NAMALWA (cell line): ENCODE measurements at regions not wholly inside any gene's neighbourhood (a gene's known extent, or its start where the extent isn't known, plus 50 kb on each side); places are given as distances from the start of the nearest gene placed in this dataset.

Source experiments
- DNase-seq: peaks from one replicate; pipeline ENCODE4 v3.0.0-alpha.2; 2015; ENCODE audit warnings: low spot score

DNA sequence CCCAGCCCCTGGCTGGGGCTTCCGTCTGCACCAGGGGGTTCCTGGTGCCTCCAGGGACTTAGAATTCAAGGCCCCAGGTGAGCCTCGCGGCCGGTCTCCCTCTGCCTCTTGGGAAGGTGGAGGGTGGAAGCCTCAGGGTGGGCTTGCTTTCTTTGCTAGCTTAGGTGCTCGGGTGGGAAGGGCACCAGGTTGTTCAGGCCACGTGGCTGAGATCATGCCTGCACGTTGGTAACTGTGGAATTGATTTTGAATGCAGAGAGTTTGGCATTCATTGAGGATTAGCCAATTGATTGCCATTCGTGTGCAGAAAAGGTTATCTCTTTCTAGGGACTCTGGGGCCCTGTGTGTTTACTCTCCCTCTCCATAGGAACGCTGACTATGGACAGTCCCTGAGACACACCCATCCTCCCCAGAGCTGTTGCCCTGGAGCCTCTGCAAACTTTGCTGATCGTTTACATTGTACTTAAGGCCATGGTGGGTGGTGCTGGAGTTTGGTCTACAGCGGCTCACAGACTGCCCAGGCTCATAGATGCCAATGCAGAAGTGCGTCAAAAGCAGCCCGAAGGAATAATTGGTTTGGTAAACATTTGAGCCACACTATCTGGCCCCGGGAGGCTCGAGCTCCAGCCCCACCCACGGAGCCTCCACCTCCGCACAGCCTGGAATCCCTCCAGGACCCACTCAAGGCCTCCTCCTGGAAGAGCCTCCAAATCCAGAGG lies 1457.7 kb downstream of the BRD1 start:
- no peak for DNase-seq

DNA sequence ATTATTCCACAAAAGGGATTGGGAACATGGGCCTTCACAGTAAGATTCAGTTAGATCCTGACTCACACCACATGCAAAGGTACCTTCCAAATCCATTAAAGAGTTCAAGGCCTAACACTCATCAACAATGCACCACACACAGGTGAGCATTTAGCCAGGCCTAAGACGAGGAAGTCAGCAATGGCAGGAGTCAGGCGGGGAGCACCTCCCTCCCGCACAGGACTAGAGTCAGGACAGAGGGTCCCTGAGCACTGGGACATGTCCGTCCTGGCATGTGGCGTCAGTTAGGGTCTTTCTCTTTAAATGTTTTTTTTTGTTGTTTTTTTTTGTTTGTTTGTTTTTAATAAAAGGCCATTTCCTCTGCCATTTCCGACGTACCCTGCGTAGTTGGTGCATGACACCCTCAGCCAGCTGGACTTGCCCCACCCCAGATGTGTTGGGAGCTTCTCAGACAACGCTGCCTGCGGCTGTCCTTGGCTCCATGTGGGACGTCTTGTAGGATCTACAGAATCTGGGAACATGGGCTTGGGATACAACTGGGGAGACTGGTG lies 1458.6 kb downstream of the BRD1 start:
- no peak for DNase-seq

DNA sequence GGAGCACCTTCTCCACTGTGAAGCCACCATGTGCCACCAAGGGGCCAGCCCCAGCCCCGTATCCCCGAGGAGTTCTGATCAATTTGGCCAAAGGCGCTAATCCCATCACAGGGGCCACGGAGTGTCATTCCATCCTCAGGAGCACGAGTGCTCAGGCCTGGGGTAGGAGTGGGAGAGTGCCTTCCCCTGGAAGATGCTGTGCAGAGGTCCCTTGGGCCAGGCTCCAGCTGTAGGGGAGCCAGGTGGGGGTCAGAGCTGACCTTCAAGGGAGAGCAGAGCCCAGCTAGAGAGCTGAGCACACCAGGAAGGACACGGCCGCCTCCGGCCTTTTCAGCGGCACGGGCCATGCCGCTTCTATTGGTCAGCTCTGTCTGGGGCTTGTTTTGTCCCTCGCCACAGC lies 1459.9 kb downstream of the BRD1 start:
- no peak for DNase-seq

DNA sequence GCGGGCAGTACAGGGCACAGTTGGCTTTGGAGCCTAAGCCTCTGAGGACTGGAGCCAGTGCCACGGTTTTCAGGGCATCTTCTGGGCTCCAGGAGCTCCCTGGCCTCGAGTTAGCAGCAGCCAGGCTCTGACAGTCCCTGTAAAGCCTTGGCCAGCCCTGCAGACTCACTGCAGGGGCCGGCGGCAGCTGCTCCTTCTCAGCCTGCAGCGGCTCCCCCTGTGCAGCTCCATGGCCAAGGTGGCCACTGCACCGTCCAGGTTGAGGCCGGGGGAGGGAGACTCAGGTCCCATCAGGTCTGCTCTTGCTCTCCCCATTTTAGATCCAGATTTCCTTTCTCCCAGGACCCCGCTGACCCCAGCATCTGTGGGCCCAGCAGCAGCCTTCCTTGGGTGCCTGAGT lies 1461.1 kb downstream of the BRD1 start:
- DNase-seq, result no peak

DNA sequence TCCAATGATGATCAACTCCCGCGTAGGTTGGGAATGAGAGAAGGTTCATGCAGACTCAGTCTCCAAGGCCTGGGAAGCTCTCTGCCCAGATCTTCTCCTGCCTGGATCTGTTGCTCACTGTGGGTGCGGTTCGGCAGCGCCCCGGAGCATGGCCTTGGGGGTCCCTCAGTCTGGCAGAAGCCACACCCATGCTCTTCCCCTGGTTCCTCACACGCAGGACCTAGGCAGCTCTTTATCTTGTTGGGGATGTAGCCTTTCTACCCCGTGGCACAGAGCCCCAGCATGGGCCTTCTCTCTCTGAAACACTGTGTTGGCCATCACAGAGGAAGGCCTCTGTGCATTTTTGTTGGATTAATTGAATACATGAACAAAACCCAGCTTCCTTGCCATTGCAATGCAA lies 1461.6 kb downstream of the BRD1 start:
- DNase-seq, result no peak

DNA sequence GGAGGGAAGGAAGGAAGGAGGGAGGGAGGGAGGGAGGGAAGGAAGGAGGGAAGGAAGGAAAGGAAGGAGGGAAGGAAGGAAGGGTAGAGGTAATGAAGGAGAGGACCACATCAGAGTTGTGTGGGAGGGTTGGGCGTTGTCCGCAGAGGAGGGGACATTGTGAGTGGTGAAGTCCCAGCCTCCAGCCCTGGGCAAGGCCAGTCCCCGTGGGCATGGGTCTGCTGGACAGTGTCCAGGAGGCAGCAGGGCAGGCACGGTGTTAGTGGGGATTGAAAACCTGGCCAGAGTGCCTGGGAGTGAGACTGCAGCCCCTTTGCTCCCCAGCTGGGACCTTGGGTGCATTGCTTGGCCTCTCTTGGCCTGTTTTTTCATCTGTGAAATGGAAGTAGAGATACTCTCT lies 1462.3 kb downstream of the BRD1 start:
- DNase-seq, result no peak

DNA sequence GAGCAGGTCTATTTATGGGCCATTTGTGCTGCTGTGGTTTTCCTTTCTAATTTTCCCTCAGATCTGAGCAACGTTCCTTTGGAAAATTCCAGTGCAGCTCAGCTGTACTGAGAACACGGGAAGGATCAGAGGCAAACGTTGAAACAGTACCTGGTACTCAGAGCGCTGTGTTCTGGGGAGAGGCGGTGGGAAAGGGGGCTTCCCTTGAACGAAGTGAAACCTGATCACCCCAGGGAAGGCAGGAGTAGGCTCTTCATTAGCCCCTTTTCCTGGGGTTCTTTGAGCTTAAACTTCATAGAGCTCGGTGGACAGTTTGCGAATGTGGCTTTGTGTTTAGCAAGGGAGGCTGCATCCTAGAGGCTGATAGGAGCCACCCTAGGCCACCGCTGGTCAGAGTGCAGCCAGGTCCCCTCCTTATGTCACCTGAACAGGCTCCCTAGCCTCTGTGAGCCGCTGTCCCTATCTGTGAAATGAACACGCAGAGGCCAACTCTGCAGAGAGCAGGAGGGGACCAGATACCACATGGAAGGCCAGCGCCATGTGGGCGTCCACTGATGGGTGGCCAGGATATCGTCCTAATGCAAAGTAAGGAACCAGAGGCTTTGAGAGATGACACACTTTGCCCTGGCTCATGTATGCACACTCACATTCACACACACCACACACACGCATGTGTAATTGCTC lies 1464.8 kb downstream of the BRD1 start:
- no peak for DNase-seq

DNA sequence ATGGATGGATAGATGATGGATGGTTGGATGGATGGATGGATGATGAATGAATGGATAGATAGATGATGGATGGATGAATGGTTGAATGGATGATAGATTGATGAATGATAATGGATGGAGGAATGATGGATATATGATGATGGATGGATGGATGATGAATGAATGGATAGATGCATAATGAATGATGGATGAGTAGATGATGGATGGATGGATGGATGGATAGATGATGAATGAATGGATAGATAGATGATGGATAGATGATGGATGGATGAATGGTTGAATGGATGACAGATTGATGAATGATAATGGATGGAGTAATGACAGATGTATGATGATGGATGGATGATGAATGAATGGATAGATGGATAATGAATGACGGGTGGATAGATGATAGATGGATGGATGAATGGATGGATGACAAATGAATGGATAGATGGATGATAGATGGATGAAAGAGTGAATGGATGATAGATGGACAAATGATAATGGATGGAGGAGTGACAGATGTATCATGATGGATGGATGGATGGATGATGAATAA lies 1466.5 kb downstream of the BRD1 start:
- DNase-seq, result no peak

DNA sequence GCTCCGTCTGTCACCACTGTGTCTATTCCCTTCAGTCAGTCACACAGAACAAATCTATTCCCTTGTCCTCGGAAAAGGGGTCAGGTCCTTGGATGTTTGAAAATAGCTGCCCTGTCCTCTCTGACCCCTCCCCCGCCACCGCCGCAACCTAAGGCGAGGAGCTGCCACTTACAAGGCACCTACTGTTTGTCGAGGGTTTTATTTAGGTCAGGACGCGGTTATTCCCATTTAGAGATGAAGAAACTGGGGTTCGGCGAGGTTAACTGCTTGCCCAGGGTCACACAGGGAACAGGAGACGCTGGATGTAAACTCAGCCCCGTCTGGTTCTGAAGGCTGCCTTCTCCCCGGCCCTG lies 1468.1 kb downstream of the BRD1 start:
- DNase-seq, result no peak

DNA sequence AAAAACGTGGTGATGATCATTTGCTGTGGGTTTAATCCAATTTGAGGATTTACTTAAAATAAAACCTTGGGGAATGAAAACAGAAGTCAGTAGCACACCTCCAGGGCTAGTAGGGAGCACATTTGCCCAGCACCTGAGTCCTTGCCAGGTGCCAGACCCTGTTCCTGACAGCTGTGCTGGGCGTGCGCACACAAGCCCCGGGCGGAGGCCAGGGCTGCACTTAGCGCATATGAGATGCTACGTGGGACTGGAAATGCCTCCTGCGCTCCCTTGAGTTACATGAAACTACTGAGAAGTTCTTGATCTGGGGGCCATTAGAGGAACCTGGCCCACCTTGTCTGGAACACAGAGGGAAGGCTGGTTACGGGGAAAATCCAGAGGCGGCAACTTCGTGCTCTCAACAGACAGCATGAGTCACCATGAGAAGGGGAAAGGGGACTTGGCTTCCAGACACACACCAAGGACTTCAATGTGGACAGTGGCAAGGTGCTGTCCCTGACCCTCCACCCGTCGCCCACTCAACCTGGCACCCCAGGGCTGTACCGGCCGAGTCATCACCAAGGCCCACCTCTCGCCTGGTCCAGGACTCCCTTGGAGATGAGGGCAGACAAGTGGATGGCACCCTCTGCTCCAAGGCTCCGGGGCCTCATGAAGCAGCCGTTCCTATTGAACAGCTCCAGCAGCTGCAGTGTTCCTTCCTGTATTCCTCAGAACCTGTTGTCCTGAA lies 1468.6 kb downstream of the BRD1 start:
- no peak for DNase-seq

DNA sequence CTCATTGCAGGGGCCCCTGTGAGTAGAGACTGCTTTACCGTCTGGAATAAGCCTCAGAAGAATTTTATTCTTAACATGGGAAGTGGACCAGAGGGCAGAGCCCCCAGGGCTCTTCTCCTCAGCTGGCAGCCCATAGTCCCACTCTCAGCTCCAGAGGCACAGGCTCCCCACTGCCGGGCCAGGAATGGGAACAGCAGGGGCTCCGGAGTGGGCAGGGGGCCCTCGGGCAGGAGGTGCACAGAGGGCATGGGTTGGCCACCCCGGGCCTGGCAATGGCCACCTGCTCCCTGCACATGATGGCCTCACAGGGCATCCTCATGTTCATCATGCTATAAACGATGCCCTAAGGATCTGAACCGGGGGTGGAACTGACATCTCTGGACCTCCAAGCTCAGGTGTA lies 1469.7 kb downstream of the BRD1 start:
- no peak for DNase-seq

DNA sequence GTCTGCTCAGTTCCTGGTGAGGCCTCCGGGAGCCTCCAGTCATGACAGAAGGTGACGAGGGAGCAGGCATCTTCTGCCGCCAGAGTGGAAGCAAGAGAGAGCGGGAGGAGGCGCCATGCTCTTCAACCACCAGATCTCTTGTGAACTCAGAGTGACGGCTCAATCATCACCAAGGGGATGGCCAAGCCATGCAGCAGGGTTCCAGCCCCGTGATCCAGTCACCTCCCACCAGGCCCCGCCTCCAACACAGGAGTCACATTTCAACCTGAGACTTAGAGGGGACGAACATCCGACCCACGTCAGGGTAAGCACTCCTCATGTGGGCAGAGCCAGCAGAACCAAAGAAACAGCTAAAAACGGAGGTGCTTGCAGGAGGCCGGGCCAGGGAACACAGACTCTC lies 1470.5 kb downstream of the BRD1 start:
- DNase-seq, result no peak

DNA sequence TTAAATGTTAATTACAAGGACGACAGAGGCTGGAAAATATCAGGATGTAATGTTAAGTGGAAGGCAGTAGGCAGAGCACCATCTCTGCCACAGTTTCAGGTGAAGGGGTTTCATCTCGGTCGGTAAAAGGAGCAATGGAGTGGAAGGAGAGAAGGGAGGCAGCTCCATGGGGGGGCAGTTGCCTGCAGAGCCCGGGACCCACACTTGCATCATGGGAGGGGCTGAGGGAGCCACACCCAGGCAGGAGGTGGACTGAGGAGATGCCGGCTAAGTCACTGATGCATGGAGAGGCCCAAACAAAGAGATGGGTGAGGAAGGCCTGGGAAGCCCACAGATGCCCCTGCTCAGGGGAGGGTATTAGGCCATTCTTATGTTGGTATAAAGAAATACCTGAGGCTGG lies 1470.9 kb downstream of the BRD1 start:
- DNase-seq, result no peak

DNA sequence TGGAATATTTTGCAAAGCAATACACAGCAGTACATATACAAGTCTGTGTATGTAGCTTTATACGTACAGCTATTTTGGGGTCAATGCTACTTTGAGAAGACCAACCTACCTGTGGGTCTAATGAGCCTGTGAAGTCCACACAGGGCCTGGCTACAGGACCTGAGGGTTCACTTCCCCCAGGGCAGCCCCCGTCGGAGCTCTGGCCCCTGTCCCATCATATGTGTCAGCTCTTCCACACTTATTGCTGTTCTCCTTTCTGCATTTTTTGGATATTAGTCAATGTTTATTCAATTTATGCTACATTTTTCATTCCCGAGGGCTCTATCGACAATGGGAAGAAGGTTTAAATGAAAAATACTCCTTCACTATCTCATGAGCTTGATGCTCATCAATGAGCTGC lies 1473.6 kb downstream of the BRD1 start:
- no peak for DNase-seq

DNA sequence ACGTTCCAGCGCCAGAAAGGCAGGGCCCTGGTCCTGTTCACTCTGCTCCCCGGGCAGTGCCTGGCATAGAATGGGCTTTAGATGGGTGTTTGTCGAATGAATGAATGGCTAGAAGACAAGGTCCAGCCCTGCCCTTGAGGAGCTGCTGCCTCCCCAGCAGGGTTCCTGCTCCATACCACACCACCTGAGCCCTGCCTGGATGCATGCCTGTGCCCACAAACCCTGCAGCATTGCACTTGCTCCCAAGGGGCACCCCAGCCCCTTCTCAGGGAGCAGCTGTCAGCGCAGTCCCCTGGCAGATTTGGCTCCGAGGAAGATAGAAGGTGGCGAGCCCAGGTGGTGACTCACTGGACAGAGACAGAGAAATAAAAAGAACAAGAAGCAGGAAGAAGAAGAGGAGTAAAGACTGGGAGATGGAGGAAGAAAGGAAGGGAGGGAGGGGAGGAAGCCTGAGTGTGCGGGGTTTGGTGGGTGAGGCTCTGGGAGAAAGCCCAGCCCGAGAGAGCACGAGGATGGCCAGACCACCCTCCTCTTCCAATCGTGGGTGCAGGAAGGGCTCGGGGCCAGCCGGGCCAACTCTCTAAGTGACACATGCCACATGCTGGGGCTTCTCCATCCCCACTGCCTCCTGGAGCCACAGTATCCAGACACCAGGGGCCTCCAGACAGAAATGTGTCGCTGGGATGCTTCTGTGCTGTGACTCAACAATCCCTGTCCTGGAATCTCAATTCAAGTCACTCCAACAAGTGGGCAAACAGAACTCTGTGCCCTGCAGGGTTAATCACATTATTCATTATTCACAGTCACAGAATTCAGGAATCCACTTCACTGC lies 1474.3 kb downstream of the BRD1 start:
- DNase-seq, result no peak

DNA sequence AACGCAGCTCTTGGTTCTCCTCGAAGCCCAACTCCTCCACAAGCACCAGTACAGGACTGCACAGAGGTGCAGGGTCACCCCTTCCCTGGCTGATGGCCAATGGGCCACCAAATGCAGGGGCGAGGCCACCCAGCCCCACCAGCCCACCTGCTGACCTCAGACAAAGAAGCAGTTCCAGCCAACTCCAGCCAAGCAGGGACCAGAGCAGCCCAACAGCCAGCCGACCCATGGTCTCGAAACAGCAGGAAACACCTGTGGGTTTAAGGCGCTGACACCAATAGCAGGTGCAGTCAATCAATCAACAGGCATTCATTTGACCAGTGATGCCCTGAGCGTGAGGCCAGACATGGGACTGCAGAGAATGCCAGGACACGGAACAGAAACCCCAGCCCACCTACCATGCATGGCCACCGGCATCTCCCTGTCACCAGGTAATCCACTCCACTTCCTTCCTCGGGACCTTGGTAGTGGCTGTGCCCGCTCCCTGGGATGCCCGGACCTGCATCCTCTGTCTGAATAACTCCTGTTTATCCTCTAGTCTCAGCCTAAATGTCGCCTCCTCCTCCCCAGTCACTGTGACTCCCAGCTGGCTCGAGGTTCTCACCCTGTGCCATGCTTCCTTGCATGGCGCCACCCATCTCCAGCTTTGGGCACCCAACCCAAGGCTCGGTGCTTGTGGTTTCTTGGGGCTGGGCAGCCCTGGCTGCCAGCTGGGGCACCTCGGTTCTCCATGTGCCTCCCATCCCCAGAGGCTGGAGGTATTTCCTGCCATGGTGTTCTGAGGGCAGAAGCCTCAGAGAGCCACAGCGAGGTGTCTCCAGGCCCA lies 1475.4 kb downstream of the BRD1 start:
- no peak for DNase-seq

DNA sequence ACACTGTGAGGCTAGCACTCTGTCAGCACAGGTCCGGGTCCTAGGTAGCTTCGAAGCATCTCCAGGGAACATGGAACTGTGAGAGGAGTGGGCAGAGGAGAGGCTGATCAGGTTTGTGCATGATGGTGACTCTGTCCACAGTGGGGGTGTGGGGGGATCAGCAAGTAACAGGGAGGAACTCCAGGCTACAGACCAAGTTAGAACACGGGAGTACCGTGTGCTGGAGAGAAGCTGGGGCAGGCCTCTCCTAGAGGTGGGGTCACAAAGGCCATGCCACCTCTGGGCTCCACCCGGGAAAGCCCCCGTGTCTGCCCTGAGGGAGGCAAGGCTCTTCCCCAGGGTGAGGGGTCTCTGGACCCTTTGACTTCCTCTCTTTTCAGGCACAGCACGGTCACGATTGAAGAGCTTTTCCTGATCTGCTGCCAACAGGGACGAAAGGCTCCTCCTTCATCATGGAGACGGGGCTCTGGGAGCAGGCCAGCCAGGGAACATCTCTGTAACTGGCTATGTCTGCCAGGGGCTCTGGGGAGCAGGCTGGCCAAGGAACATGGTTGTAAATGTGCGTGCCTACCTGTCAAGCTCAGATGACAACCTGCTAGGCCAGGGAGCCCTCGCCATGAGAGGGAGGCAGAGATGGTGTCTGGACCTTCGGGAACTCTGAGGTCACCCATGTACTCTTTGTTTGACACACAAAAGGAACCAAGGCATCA lies 1476.1 kb downstream of the BRD1 start:
- DNase-seq, result no peak

DNA sequence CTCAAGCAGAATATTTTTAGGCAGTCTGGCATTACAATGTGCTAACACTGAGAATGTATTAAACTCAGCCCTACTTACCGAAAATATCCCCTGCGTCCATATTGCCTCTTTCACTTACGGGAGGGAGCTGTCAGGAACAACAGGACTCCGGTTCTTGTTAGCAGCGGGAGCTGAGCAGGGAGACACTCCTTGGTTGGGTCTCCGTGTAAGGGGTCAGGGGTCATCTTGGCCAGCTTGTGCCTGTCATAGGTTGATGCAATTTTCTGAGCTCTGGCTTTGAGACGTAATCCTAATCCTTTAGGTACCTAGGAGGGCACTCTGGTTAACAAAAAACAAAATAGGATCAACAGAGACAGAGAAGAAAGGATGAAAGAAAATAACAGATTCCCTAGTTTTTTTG lies 1477.2 kb downstream of the BRD1 start:
- DNase-seq, result no peak

DNA sequence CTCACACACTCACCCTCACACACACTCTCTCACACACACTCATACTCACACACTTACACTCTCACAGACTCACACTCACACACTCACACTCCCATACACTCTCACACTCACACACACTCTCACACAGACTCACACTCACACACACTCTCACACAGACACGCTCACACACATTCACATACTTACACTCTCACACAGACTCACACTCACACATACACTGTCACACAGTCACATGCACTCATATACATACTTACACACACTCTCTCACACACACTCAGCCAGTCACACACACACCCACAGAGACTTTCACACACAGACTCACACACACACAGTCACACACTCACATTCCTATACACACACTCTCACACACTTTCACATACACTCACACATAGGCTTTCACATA lies 1478.8 kb downstream of the BRD1 start:
- DNase-seq, result no peak

DNA sequence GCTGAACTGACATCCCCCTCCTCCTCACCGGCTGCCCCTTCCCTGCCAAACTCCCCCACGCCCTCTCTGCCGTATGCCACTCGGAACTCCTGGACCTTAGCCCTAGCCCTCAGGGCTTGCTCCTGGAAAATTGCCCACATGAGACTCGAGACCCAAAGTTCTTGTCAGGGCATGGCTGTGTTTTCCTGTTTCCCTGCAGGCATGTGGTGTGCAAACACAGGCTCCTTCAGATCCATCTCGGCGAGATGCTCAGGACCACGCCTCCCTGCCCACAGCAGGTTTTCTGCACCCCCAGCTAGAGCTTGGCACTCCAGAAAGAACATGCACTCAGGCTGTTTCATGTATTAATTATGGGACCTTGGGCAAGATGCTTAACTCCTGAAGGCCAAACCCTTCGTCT lies 1480.4 kb downstream of the BRD1 start:
- DNase-seq, result no peak
